HepG2 (cell line): ENCODE measurements at regions not wholly inside any gene's neighbourhood (a gene's known extent, or its start where the extent isn't known, plus 50 kb on each side); places are given as distances from the start of the nearest gene placed in this dataset.

Experiments
- ATAC-seq: fragments of 200-7000 bp; cut with Tn5 transposase; 3 replicates; pipeline ENCODE4 v1.9.1; 2020; ENCODE audit warnings: mild to moderate bottlenecking, moderate library complexity
- BruUV-seq: library from RNA; stranded (reverse); fragments of 400-500 nt; replicated peaks from 2 replicates; lab custom pipeline; 2021; lab: Mats Ljungman, UMichigan
- CTCF ChIA-PET: fragments of 300-600 bp; formaldehyde crosslinking; extraction: SDS; loops from one replicate; lab custom pipeline; 2021; ENCODE audit warnings: low total read pairs, inconsistent platforms, low intra/inter-chr PET ratio; lab: Yijun Ruan, JAX
- POLR2A ChIA-PET: fragments of 350-600 bp; sonication (Branson Sonifier 250); formaldehyde crosslinking; loops from one replicate; lab custom pipeline; 2020; ENCODE audit warnings: antibody characterized with exemption, inconsistent platforms; lab: Yijun Ruan, JAX
- DNase-seq: peaks from one replicate; pipeline ENCODE4 v3.0.0-alpha.2; 2015; ENCODE audit warnings: low spot score
- FAIRE-seq: peaks from 3 replicates; lab custom pipeline; 2011; peaks lifted over from hg19 to GRCh38; lab: Jason Lieb, UNC
- H2AFZ ChIP-seq: one replicate; pipeline ENCODE4 v1.6.1; 2011; ENCODE audit warnings: low read length, inconsistent platforms
- H3K27ac ChIP-seq: fragments of 300-600 bp; 3 replicates; pipeline ENCODE4 v1.8.0; 2011; ENCODE audit warnings: mixed run types, mild to moderate bottlenecking, mixed read lengths, low read length, inconsistent platforms; ENCODE audit not compliant: insufficient read depth; ENCODE audit errors: extremely low read length
- H3K27me3 ChIP-seq, 2 experiments: fragments of 200-600 bp in 1 of 2; 2 replicates in 1 of 2; 3 replicates in 1 of 2; pipeline versions ENCODE4 v1.6.0 to v1.8.0; 2011; ENCODE audit warnings: low read length in 2 of 2, mild to moderate bottlenecking in 2 of 2, moderate library complexity in 2 of 2, inconsistent platforms in 1 of 2; ENCODE audit not compliant: insufficient read depth in 2 of 2, control insufficient read depth in 1 of 2
- H3K36me3 ChIP-seq, 2 experiments: fragments of 200-600 bp in 1 of 2; replicated peaks in 1 of 2; 2 replicates in 1 of 2; 3 replicates in 1 of 2; pipeline versions ENCODE4 v1.5.1 to v1.8.0; 2011; ENCODE audit warnings: low read length in 2 of 2, inconsistent platforms in 1 of 2; ENCODE audit not compliant: insufficient read depth in 2 of 2, control insufficient read depth in 1 of 2
- H3K4me1 ChIP-seq: 2 replicates; pipeline ENCODE4 v1.5.1; 2012; ENCODE audit warnings: low read length, inconsistent platforms; ENCODE audit not compliant: insufficient read depth
- H3K4me2 ChIP-seq: 2 replicates; pipeline ENCODE4 v1.6.0; 2011; ENCODE audit warnings: low read depth, low read length, inconsistent platforms
- H3K4me3 ChIP-seq, 3 experiments: fragments of 200-600 bp in 1 of 3; sonication (generic), shearing (Covaris generic) in 1 of 3; replicated peaks in 1 of 3; 2 replicates each; pipeline ENCODE4 v1.5.1; 2011 to 2016; ENCODE audit warnings: low read length in 3 of 3, inconsistent platforms in 2 of 3, low read depth in 2 of 3, mild to moderate bottlenecking in 2 of 3, control low read depth in 1 of 3, mixed read lengths in 1 of 3; ENCODE audit not compliant: insufficient read depth in 1 of 3
- H3K79me2 ChIP-seq: one replicate; pipeline ENCODE4 v1.6.1; 2011; ENCODE audit warnings: low read length, inconsistent platforms; ENCODE audit not compliant: insufficient read depth
- H3K9ac ChIP-seq: 2 replicates; pipeline ENCODE4 v1.6.0; 2011; ENCODE audit warnings: mild to moderate bottlenecking, low read depth, low read length, inconsistent platforms; ENCODE audit not compliant: insufficient read depth
- H3K9me3 ChIP-seq: 2 replicates; pipeline ENCODE4 v1.5.1; 2012; ENCODE audit warnings: mild to moderate bottlenecking, low read length
- H4K20me1 ChIP-seq: 2 replicates; pipeline ENCODE4 v1.6.0; 2011; ENCODE audit warnings: inconsistent platforms, mild to moderate bottlenecking, low read length, moderate library complexity; ENCODE audit not compliant: insufficient read depth
- ATF7 ChIP-seq, 2 experiments: fragments of 450-650 bp in 1 of 2; sonication (generic) in 1 of 2; formaldehyde crosslinking in 1 of 2; IDR thresholded peaks; 2 replicates each; pipeline versions ENCODE4 v1.4.0 to v1.6.1; 2016 to 2020; ENCODE audit warnings: antibody characterized with exemption in 1 of 2, mild to moderate bottlenecking in 1 of 2, missing genetic modification reagents in 1 of 2
- BHLHE40 ChIP-seq: IDR thresholded peaks from 2 replicates; pipeline ENCODE4 v1.6.1; 2011; ENCODE audit warnings: low read length, improper control_type of control experiment
- CBX2 ChIP-seq, 2 experiments: fragments of 200-600 bp in 1 of 2; sonication (generic); formaldehyde crosslinking in 1 of 2; IDR thresholded peaks; 2 replicates each; pipeline versions ENCODE4 v1.7.0 to v1.8.1; 2018 to 2022; ENCODE audit warnings: low read depth in 2 of 2, low read length in 1 of 2, mild to moderate bottlenecking in 1 of 2, missing genetic modification reagents in 1 of 2
- HOXA5 ChIP-seq: sonication (generic); formaldehyde crosslinking; IDR thresholded peaks from 2 replicates; pipeline ENCODE4 v1.4.0; 2020; ENCODE audit warnings: missing genetic modification reagents
- MBD4 ChIP-seq: IDR thresholded peaks from 2 replicates; pipeline ENCODE4 v1.6.1; 2012; ENCODE audit warnings: low read length, inconsistent platforms, borderline replicate concordance
- MLXIP ChIP-seq: sonication (generic); formaldehyde crosslinking; IDR thresholded peaks from 2 replicates; pipeline ENCODE4 v1.9.0; 2021; ENCODE audit warnings: missing genetic modification reagents, borderline replicate concordance
- MTA1 ChIP-seq: sonication (generic); formaldehyde crosslinking; IDR thresholded peaks from 2 replicates; pipeline ENCODE4 v1.4.0; 2020; ENCODE audit warnings: missing genetic modification reagents, mild to moderate bottlenecking, borderline replicate concordance
- NPAS2 ChIP-seq: sonication (generic); formaldehyde crosslinking; IDR thresholded peaks from 2 replicates; pipeline ENCODE4 v1.8.0; 2022; ENCODE audit warnings: mild to moderate bottlenecking, missing genetic modification reagents, borderline replicate concordance
- RFX3 ChIP-seq: IDR thresholded peaks from 2 replicates; pipeline ENCODE4 v1.6.1; 2016; ENCODE audit warnings: missing biosample characterization, missing genetic modification reagents
- ZBTB44 ChIP-seq: sonication (generic); formaldehyde crosslinking; IDR thresholded peaks from 2 replicates; pipeline ENCODE4 v1.4.0; 2020; ENCODE audit warnings: missing genetic modification reagents
- ZFYVE20 ChIP-seq: sonication (generic); formaldehyde crosslinking; IDR thresholded peaks from 2 replicates; pipeline ENCODE4 v1.8.0; 2023; ENCODE audit warnings: low read depth, mild to moderate bottlenecking, moderate library complexity, missing genetic modification reagents, borderline replicate concordance
- ZMYM4 ChIP-seq: sonication (generic); formaldehyde crosslinking; IDR thresholded peaks from 2 replicates; pipeline ENCODE4 v1.8.1; 2023; ENCODE audit warnings: mild to moderate bottlenecking, missing genetic modification reagents
- ZNF20 ChIP-seq: sonication (generic); formaldehyde crosslinking; IDR thresholded peaks from 2 replicates; pipeline ENCODE4 v1.4.0; 2020; ENCODE audit warnings: mild to moderate bottlenecking, moderate library complexity, missing genetic modification reagents
- ZNF569 ChIP-seq: sonication (generic); formaldehyde crosslinking; IDR thresholded peaks from 2 replicates; pipeline ENCODE4 v1.5.0; 2020; ENCODE audit warnings: mild to moderate bottlenecking, missing genetic modification reagents, moderate library complexity, borderline replicate concordance
- ZNF572 ChIP-seq: sonication (generic); formaldehyde crosslinking; IDR thresholded peaks from 2 replicates; pipeline ENCODE4 v1.5.1; 2020; ENCODE audit warnings: mild to moderate bottlenecking, missing genetic modification reagents
- ZNF574 ChIP-seq: sonication (generic); formaldehyde crosslinking; IDR thresholded peaks from 2 replicates; pipeline ENCODE4 v1.4.0; 2020; ENCODE audit warnings: missing genetic modification reagents
- ZNF619 ChIP-seq: sonication (generic); formaldehyde crosslinking; IDR thresholded peaks from 2 replicates; pipeline ENCODE4 v1.4.0; 2020; ENCODE audit warnings: mild to moderate bottlenecking, missing genetic modification reagents
- WGBS: methylation state at CpG from one replicate; pipeline ENCODE4 v1.1.6; 2017; ENCODE audit warnings: low lambda C conversion rate; 5-methylcytosine and 5-hydroxymethylcytosine counted together
- in situ Hi-C: cut with HindIII; loops from 2 replicates; pipeline ENCODE4 v1.10.0; 2017; ENCODE audit warnings: low pct_unique_long_range_greater_than_20kb; ENCODE audit not compliant: extremely low pct_ligation_motif_present
- intact Hi-C: fragments of 100-400 bp; cut with micrococcal nuclease; formaldehyde crosslinking; loops from one replicate; pipeline ENCODE4 v1.10.0; 2022; ENCODE audit not compliant: unreplicated experiment

GRCh38 chr12:127358888-127359287 is 908.1 kb upstream of the TMEM132C start (continued):
- no peak for TF ChIP-seq NPAS2
- TF ChIP-seq ZNF569, result no peak
- TF ChIP-seq MBD4, result no peak
- no peak for TF ChIP-seq CBX2 (IDR thresholded peaks at IDR 0.05; ENCODE audit: low read depth, low read length)
- TF ChIP-seq CBX2 (CRISPR knock-in tag; IDR thresholded peaks at IDR 0.05; ENCODE audit: low read depth), result no peak
- no peak for TF ChIP-seq HOXA5 (CRISPR knock-in tag)
- TF ChIP-seq ZNF619, result no peak
- no peak for TF ChIP-seq ZFYVE20 (CRISPR knock-in tag)
- TF ChIP-seq ZNF574 (CRISPR knock-in tag), result no peak

- H3K4me3 ChIP-seq, result no peak overlapping the region
- FAIRE-seq (no peak), DNase-seq (no peak), ATAC-seq (no peak)
- no peak overlapping the region for H3K4me2 ChIP-seq
- H3K79me2 ChIP-seq, result no peaks in the 10 kb centered on the region
- intact Hi-C loops (no loop called here), in situ Hi-C loops (no loop called here)
- ChIA-PET CTCF (no interaction called here), POLR2A (no interaction called here)
- 0 out of 2 replicates have a peak, but pooled peaks cover 8% of the 10 kb centered on the region for H3K9me3 ChIP-seq
- no peak overlapping the region for H3K27ac ChIP-seq
- H4K20me1 ChIP-seq, result no peaks in the 10 kb centered on the region
- no peaks in the 10 kb centered on the region for H3K27me3 ChIP-seq
- no peaks in the 10 kb centered on the region for H3K4me1 ChIP-seq
- no peak overlapping the region for H3K9ac ChIP-seq
- H2AFZ ChIP-seq, result no peak overlapping the region
- no TSS peak for BruUV-seq
- WGBS, result 14% methylated on average over 6 of the region's 6 CpGs
- no peaks in the 10 kb centered on the region for H3K36me3 ChIP-seq
- TF ChIP-seq RFX3, result no peak
- no peak for TF ChIP-seq ZNF572
- no peak for TF ChIP-seq MTA1 (CRISPR knock-in tag)
- TF ChIP-seq ZBTB44 (CRISPR knock-in tag), result no peak
- TF ChIP-seq ZNF20 (CRISPR knock-in tag), result no peak
- TF ChIP-seq ATF7 (IDR thresholded peaks at IDR 0.05), result no peak
- TF ChIP-seq ATF7 (CRISPR knock-in tag; IDR thresholded peaks at IDR 0.05), result no peak
- TF ChIP-seq ZMYM4 (CRISPR knock-in tag), result no peak
- no peak for TF ChIP-seq MLXIP (CRISPR knock-in tag)
- TF ChIP-seq BHLHE40, result no peak
Observed at GRCh38 chr12:127360580-127360979, 906.4 kb upstream of the TMEM132C start.
